Naive thymus-derived CD8-positive, alpha-beta T cell (primary cell): ENCODE measurements at regions not wholly inside any gene's neighbourhood (a gene's known extent, or its start where the extent isn't known, plus 50 kb on each side); places are given as distances from the start of the nearest gene placed in this dataset.

Experiments used
- ATAC-seq, 2 donors: fragments of 150-1000 bp; cut with Tn5 transposase in 1 of 2; sonication (Bioruptor Pico), chemical (Tn5 transposase) in 1 of 2; 1 replicate in 1 of 2; 2 replicates in 1 of 2; pipeline ENCODE4 v1.10.0; 2021; ENCODE audit warnings: mild to moderate bottlenecking in 2 of 2, moderate library complexity in 2 of 2
- POLR2A ChIA-PET: fragments of 350-600 bp; sonication (Branson Sonifier 250); formaldehyde crosslinking; loops from one replicate; lab custom pipeline; 2021; ENCODE audit warnings: antibody characterized with exemption; lab: Charles Lee
- DNase-seq, 10 donors: peaks; one replicate each; pipeline versions ENCODE4 v3.0.0 to v3.0.0-alpha.2; 2020 to 2022
- H3K27ac Mint-ChIP-seq, 10 donors: one replicate each; pipeline ENCODE4 v1.8.0; 2020 to 2022; ENCODE audit warnings: mild to moderate bottlenecking in 10 of 10, mixed read lengths in 10 of 10, moderate library complexity in 4 of 10, inconsistent platforms in 1 of 10
- H3K27me3 Mint-ChIP-seq, 5 donors: one replicate each; pipeline ENCODE4 v1.8.0; 2021 to 2022; ENCODE audit warnings: mixed read lengths in 5 of 5
- H3K36me3 Mint-ChIP-seq, 3 donors: one replicate each; pipeline ENCODE4 v1.8.0; 2020 to 2022; ENCODE audit warnings: mixed read lengths in 3 of 3, mild to moderate bottlenecking in 2 of 3, inconsistent platforms in 1 of 3
- H3K4me1 Mint-ChIP-seq, 4 donors: one replicate each; pipeline ENCODE4 v1.8.0; 2021 to 2022; ENCODE audit warnings: mixed read lengths in 4 of 4
- H3K4me3 Mint-ChIP-seq, 10 donors: one replicate each; pipeline ENCODE4 v1.8.0; 2020 to 2022; ENCODE audit warnings: mild to moderate bottlenecking in 10 of 10, mixed read lengths in 10 of 10, moderate library complexity in 6 of 10, inconsistent platforms in 1 of 10
- H3K9me3 Mint-ChIP-seq, 9 donors: one replicate each; pipeline ENCODE4 v1.8.0; 2020 to 2022; ENCODE audit warnings: mixed read lengths in 9 of 9, mild to moderate bottlenecking in 3 of 9, inconsistent platforms in 1 of 9, moderate library complexity in 1 of 9

- no peak overlapping the region for H3K4me3 Mint-ChIP-seq
- no peaks in the 10 kb centered on the region for H3K36me3 Mint-ChIP-seq
- peaks cover 0 to 6% (median 0%) of the 10 kb centered on the region in 9 donors for H3K9me3 Mint-ChIP-seq
- POLR2A ChIA-PET = no interaction called here
- DNase-seq = no peak
- H3K27me3 Mint-ChIP-seq = no peaks in the 10 kb centered on the region
- no peak for ATAC-seq
- no peaks in the 10 kb centered on the region for H3K4me1 Mint-ChIP-seq
- H3K27ac Mint-ChIP-seq = no peak overlapping the region
Observed at GRCh38 chr10:53645951-53646350, 873.4 kb upstream of the MBL2 start.

DNA sequence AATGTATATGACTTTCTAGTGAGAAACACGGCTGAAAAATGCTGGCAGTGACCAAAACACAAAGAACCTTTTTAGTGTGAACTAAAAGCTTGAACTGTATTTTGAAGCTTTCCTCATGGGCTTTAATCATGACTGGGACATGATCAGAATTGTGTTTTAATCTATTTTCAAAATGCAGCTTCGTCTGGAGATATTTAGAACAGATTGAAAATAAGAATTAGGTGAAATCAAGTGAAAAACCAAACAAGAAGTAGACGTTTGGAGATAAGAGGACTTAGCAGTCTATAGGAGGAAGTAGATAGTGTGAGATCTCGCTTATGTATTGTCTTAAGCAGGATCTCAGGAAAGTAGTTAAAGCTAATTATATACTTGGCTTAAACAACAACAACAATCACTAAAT is 865.4 kb upstream of the MBL2 start:
- Mint-ChIP-seq H3K36me3 (no peaks in the 10 kb centered on the region), H3K27ac (no peak overlapping the region), H3K4me3 (no peak overlapping the region), H3K4me1 (no peaks in the 10 kb centered on the region), H3K27me3 (no peaks in the 10 kb centered on the region), H3K9me3 (peaks cover 0 to 9% (median 4%) of the 10 kb centered on the region in 9 donors)
- POLR2A ChIA-PET = no interaction called here
- DNase-seq (no peak), ATAC-seq (no peak)

- no peak for ATAC-seq
- Mint-ChIP-seq H3K27ac (no peak overlapping the region), H3K4me3 (no peak overlapping the region), H3K36me3 (no peaks in the 10 kb centered on the region), H3K27me3 (no peaks in the 10 kb centered on the region), H3K4me1 (no peaks in the 10 kb centered on the region), H3K9me3 (peaks cover 1 to 29% (median 7%) of the 10 kb centered on the region in 9 donors)
- no peak for DNase-seq
- POLR2A ChIA-PET = no interaction called here
Observed at GRCh38 chr10:53624722-53625121, 852.1 kb upstream of the MBL2 start.

DNA sequence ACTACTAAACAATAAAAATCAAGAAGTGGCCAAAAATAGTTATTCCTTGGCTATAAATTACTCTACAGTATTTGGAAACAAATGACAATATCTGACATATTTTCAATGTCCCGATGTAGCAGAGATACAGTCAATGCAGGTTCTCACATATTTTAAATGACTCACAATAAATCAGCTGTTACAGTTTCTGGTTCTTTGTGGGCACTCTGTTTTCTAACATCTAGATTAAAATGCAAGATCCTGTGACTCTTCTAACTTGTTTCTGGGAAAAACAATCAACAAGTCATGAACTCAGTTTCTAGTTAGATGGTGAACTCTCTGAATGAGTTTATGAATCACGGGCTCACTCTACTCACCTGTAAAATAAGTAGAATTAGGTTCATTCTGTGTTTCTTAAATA is 849.6 kb upstream of the MBL2 start:
- no peaks in the 10 kb centered on the region for H3K4me1 Mint-ChIP-seq
- DNase-seq (no peak), ATAC-seq (no peak)
- H3K9me3 Mint-ChIP-seq = peaks cover 0 to 10% (median 3%) of the 10 kb centered on the region in 9 donors
- POLR2A ChIA-PET = no interaction called here
- no peak overlapping the region for H3K4me3 Mint-ChIP-seq
- H3K36me3 Mint-ChIP-seq = no peaks in the 10 kb centered on the region
- no peak overlapping the region for H3K27ac Mint-ChIP-seq
- H3K27me3 Mint-ChIP-seq = no peaks in the 10 kb centered on the region

DNA sequence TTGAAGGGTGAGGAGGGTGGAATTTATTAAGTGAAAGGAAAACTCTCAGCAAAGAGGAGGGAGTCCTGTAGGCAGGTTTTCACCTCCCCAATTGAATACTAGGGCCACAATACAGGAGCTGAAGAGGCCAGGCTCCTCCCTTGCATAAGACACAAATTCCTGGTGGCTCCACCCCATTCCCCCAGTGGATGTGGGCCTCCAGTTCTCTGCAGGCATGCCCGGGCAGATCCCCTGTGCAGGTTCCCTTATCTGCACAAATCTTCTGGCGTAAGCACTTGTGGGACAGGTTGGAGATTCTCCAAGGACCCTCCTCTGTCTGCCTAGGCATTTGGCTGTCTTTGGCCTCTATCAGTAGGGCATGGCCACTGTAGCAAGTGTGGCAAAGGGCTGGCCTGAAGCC is 847.1 kb upstream of the MBL2 start:
- no peak for DNase-seq
- no peaks in the 10 kb centered on the region for H3K4me1 Mint-ChIP-seq
- POLR2A ChIA-PET = no interaction called here
- H3K4me3 Mint-ChIP-seq = no peak overlapping the region
- no peaks in the 10 kb centered on the region for H3K27me3 Mint-ChIP-seq
- no peak overlapping the region for H3K27ac Mint-ChIP-seq
- ATAC-seq = no peak
- H3K36me3 Mint-ChIP-seq = no peaks in the 10 kb centered on the region
- peaks cover 0 to 10% (median 1%) of the 10 kb centered on the region in 9 donors for H3K9me3 Mint-ChIP-seq

DNA sequence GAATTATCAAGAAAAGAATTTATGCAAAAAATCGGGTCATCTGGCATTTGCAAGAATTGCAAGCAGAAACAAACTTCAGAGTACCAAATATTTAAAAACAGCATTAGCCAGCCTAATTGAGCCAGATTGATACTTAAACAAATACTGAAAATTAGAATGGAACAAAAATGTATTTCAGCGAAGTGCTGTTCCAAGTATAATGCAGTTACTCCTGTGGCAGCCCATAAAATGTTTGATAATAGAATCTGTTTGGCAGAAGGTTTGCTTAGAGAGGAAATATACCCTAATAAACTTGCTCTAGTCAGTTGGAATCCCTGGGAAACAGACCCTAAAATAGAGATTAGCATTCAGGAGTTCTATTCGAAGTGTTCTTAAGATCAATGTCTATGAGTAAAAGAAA is 835.1 kb upstream of the MBL2 start:
- ATAC-seq = no peak
- Mint-ChIP-seq H3K27me3 (no peaks in the 10 kb centered on the region), H3K27ac (no peak overlapping the region), H3K9me3 (peaks cover 0 to 10% (median 0%) of the 10 kb centered on the region in 9 donors), H3K36me3 (no peaks in the 10 kb centered on the region), H3K4me3 (no peak overlapping the region), H3K4me1 (no peaks in the 10 kb centered on the region)
- POLR2A ChIA-PET = no interaction called here
- DNase-seq = no peak

DNA sequence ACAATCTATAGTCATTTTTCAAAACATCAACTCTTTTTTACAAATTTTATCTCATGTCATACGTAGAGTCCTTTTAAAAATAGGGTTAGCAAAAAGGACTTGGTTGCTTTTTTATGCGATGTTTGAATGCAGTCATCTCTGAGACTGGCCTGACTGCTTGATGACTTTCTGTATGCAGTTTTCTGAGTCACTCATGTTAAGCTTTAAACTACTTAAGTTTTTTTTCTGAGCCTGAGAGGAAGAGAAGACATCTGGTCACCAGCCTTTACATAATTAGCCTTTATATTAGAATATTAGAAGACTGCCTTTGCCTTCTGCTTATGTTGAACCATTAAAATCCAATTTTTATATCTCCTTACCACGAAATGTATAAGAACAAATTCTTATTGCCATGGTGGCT is 834.4 kb upstream of the MBL2 start:
- no peak for DNase-seq
- ATAC-seq = no peak
- H3K4me3 Mint-ChIP-seq = no peak overlapping the region
- H3K36me3 Mint-ChIP-seq = no peaks in the 10 kb centered on the region
- H3K4me1 Mint-ChIP-seq = no peaks in the 10 kb centered on the region
- no peak overlapping the region for H3K27ac Mint-ChIP-seq
- H3K9me3 Mint-ChIP-seq = peaks cover 0 to 10% (median 0%) of the 10 kb centered on the region in 9 donors
- POLR2A ChIA-PET = no interaction called here
- H3K27me3 Mint-ChIP-seq = no peaks in the 10 kb centered on the region

- Mint-ChIP-seq H3K4me1 (no peaks in the 10 kb centered on the region), H3K27me3 (no peaks in the 10 kb centered on the region), H3K4me3 (no peak overlapping the region), H3K27ac (no peak overlapping the region), H3K9me3 (peaks cover 0 to 16% (median 0%) of the 10 kb centered on the region in 9 donors), H3K36me3 (no peaks in the 10 kb centered on the region)
- ATAC-seq (no peak), DNase-seq (no peak)
- POLR2A ChIA-PET = no interaction called here
Observed at GRCh38 chr10:53601260-53601875, 828.8 kb upstream of the MBL2 start.

DNA sequence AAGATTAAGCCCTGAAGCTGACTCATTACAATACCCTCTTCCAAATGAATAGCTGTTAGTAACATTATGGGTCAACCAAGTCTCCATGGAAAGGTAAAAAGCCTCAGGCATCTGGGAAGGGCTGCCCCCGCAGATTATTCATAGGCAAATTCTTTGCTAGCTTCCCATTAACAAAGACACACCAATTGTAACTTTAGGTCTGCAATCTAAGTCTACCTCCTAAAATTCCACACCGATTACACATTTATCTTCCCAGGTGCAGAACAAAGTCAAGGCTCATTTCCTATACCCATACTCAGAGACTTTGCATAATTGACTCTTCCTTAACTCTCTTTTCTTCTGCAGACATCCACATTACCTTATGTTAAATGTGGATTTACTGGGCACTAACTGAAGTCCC is 826.3 kb upstream of the MBL2 start:
- POLR2A ChIA-PET = no interaction called here
- DNase-seq (no peak), ATAC-seq (no peak)
- Mint-ChIP-seq H3K4me1 (no peaks in the 10 kb centered on the region), H3K36me3 (no peaks in the 10 kb centered on the region), H3K27me3 (peaks cover 0 to 2% (median 0%) of the 10 kb centered on the region in 5 donors), H3K4me3 (no peak overlapping the region), H3K9me3 (peaks cover 0 to 14% (median 2%) of the 10 kb centered on the region in 9 donors), H3K27ac (no peak overlapping the region)

DNA sequence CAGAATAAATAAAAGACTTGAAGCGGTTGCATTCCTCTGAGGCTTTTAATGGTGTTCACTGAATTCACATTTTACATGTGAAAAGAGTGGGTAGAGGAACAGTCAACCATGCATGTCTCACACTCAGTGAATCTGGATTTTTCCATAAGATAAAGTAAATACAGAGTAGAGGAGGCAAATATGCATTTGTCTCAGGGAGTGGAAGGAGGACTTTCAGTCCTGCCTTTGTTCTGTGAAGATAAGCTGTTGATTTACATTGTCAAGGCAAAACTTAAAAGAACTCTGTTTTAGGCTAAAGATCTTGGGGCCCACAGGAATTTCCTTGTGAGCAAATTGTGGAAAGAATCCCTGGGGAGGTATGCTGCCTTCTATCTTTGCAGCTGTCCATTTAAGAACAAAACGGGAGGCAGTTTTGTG is 825.3 kb upstream of the MBL2 start:
- H3K27me3 Mint-ChIP-seq = peaks cover 0 to 2% (median 0%) of the 10 kb centered on the region in 5 donors
- ATAC-seq (no peak), DNase-seq (no peak)
- no peaks in the 10 kb centered on the region for H3K4me1 Mint-ChIP-seq
- H3K9me3 Mint-ChIP-seq = peaks cover 0 to 12% (median 2%) of the 10 kb centered on the region in 9 donors
- H3K4me3 Mint-ChIP-seq = no peak overlapping the region
- H3K27ac Mint-ChIP-seq = no peak overlapping the region
- POLR2A ChIA-PET = no interaction called here
- H3K36me3 Mint-ChIP-seq = no peaks in the 10 kb centered on the region

- POLR2A ChIA-PET = no interaction called here
- Mint-ChIP-seq H3K27ac (no peak overlapping the region), H3K9me3 (peaks cover 0 to 13% (median 4%) of the 10 kb centered on the region in 9 donors), H3K36me3 (no peaks in the 10 kb centered on the region), H3K4me1 (no peaks in the 10 kb centered on the region), H3K4me3 (no peak overlapping the region), H3K27me3 (no peaks in the 10 kb centered on the region)
- ATAC-seq = no peak
- no peak for DNase-seq
Observed at GRCh38 chr10:53580465-53580864, 807.9 kb upstream of the MBL2 start.

DNA sequence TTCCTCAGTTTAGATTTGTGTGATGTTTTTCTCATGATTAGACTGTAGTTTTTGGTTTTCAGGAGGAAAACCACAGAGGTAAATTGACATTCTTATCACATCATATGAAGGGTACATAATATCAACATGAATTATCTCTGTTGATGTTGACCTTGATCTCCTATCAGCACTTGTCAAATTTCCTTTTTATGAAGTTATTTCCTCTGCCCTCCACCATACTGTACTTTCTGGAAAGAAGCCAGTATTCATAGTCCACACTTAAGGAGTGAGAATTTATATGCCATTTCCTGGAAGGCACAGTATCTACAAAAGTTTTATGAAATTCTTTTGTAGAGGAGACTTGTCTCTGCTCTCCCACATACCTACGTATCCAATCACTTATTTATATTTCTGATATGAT is 807.2 kb upstream of the MBL2 start:
- ATAC-seq = no peak
- Mint-ChIP-seq H3K4me1 (no peaks in the 10 kb centered on the region), H3K9me3 (peaks cover 2 to 15% (median 6%) of the 10 kb centered on the region in 9 donors), H3K4me3 (no peak overlapping the region), H3K27ac (no peak overlapping the region), H3K36me3 (no peaks in the 10 kb centered on the region), H3K27me3 (no peaks in the 10 kb centered on the region)
- POLR2A ChIA-PET = no interaction called here
- DNase-seq = no peak

DNA sequence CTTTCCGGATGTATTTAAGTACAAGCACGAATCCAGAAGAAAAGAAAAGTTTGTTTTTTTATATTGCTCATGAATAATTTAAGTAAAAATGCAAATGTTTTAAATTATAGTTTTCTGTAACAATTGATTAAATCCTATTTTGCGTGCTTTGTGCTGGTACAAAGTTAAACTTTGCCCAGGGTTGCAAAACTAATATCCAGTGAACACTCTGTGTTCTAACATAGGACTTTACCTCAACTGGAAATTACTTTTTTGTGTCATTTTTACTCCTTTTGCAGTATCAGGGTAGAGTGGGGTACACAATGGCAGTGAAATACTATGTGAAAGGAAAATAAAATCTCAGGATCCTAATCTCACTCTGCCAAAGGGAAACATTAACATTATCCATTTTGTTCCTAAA is 801.4 kb upstream of the MBL2 start:
- H3K4me1 Mint-ChIP-seq = no peaks in the 10 kb centered on the region
- POLR2A ChIA-PET = no interaction called here

DNA sequence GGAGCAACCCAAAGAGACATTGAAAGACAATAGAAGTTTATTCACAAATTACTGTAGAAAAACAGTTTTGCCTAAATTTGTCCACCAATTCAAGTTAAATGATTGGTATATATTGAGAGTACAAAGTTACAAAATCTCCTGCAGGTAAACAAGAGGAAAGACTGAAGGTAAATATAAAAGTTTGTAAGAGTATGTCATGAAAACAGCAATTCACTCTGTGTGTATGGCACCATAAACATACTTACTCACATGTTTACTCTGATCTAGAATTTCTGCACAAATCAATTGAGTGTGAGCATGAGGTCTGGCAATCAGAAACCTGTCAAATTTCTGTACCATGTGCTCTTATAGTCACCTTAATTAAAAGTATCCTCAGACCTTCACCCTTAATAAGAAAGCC is 800.9 kb upstream of the MBL2 start:
- Mint-ChIP-seq H3K36me3 (no peaks in the 10 kb centered on the region), H3K27ac (no peak overlapping the region), H3K9me3 (peaks cover 0 to 22% (median 6%) of the 10 kb centered on the region in 9 donors), H3K27me3 (no peaks in the 10 kb centered on the region), H3K4me3 (no peak overlapping the region), H3K4me1 (no peaks in the 10 kb centered on the region)
- no peak for ATAC-seq
- DNase-seq = no peak
- POLR2A ChIA-PET = no interaction called here

More for the DNA sequence above, 801.4 kb upstream of the MBL2 start:
- Mint-ChIP-seq H3K36me3 (no peaks in the 10 kb centered on the region), H3K4me3 (no peak overlapping the region), H3K27ac (no peak overlapping the region), H3K9me3 (peaks cover 0 to 20% (median 6%) of the 10 kb centered on the region in 9 donors), H3K27me3 (no peaks in the 10 kb centered on the region)
- no peak for ATAC-seq
- DNase-seq = no peak
